Renal cortical epithelial cell (primary cell): ENCODE measurements at regions not wholly inside any gene's neighbourhood (a gene's known extent, or its start where the extent isn't known, plus 50 kb on each side); places are given as distances from the start of the nearest gene placed in this dataset.

Source experiments
- DNase-seq: peaks from one replicate; pipeline ENCODE4 v3.0.0-alpha.2; 2011; ENCODE audit warnings: low read depth

DNA sequence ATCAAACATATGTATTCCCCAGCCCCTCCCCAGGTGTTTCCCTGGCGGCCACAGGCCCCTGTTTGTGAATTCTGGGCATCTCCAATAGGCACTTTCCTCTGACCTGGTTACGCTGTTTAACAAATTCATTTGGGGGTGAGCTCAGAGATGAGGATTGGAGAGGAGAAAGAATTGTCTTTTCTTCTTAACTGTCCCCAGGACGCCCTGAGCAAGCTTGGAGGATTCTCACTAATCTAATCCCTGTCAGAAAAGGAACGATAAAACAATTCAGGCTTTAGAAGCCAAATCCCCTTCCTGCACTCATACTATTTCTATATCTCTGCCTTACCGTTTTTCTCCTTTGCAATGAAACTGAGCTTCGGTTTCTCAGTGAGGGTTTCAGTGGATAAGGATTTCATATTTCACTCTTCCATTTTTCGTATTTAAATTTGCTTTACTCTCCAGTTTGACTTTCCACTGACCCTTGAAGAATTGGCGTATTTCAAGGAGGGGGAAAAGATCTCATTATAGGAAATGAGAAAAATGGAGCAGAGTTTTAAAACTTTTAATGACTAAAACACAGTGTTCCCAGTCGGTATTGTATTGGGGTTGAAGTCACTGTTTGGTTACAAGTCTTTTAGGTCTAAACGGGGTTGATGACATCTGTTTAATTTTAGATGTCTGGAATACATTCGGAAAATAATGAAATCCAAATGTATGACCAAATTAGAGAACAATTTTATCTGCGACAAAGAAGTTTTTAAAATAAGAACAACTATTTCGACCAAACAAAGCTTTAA, 180.1 kb downstream of the MACROH2A1 start:
- no peak for DNase-seq

DNA sequence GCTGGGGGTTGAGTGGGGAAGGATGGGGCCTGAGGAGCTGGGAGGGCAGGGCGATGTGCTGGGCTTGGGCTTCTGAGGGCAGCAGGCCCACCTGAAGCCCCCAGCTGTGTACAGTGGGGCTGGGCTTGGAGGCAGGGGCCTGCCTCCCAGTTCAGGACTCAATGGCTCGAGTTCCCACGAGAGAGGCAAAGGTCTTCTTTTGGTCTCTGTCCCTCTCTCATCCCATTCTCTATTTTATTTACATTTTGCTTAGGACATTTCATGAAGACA, 180.6 kb downstream of the MACROH2A1 start:
- DNase-seq: no peak

DNA sequence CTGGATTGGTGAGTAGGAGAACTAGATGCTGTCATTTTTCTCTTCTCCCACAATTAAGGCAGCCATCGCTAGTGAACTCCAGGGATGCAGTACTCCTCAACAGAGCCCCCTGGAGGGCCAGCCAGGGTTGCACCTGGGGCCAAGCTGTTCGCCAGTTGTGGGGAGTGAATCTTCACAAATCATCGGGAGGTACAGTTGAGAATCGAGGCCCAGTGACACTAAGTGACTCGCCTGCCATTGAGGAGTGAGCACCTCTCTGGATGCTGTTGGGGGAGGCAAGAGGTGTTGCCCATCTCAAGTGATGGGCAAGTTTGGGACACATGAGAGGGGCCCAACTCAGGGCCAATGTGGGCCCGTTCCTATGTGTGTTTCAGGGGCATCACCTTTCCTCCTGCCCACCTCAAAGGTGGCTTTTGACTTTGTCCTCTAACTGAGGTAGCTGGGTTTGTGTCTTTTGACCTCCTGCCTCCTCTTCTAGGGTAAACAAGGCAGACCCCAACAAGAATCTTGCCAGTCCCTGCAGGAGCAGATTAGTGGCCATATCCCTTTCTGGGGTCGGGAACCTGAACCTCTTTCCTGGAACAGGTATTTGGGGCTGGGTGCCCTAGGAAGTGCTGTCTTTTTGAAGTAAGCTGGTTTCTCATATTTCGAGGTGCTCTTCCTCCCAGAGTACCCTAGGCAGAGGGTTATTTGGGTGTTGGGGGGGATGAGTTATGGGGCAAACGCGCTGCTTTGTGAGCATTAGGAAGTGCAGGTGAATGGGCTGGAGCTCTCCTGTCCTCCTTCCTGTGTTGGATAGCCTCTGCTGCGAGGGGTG, 181.2 kb downstream of the MACROH2A1 start:
- no peak for DNase-seq

DNA sequence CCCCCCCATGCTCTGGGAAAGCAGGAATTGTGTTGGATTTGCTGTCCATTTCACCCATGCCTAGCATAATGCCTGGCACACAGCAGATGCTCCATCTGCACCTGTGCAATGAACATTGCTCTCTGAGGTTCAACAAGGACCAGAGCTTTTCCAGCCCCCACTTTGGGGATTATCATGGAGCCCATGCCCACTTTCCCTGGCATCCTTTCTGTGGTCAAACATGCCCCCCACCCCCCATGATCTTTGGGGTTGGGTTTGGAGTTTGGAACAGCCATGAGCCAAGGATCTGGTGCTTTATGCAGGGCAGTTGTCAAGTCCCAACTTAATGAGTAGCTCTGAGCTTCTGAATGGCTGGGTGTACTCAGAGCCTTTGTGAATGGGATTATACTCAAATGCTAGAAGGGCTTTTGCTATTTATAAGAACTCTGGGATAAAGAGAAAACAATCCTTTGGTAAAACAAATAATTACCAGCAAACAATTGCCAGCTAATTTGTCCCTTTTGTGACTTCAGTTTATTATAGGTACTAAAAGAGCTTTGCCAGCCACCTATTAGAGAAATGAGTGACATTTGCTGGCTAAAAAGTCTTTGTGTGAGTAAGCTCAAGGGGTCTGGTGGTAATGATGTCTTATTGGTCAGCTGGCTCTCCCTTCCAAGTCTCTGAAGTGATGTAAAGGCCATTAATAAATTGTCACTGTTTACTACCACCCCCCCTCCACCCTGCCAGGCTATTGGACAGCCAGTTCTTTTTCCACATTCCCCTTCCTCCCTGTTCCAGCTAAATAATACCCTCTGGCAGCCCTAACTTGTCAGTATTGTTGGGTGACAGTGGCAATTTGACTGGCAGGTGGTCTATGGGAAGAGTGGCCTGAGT, 182.3 kb downstream of the MACROH2A1 start:
- no peak for DNase-seq

DNA sequence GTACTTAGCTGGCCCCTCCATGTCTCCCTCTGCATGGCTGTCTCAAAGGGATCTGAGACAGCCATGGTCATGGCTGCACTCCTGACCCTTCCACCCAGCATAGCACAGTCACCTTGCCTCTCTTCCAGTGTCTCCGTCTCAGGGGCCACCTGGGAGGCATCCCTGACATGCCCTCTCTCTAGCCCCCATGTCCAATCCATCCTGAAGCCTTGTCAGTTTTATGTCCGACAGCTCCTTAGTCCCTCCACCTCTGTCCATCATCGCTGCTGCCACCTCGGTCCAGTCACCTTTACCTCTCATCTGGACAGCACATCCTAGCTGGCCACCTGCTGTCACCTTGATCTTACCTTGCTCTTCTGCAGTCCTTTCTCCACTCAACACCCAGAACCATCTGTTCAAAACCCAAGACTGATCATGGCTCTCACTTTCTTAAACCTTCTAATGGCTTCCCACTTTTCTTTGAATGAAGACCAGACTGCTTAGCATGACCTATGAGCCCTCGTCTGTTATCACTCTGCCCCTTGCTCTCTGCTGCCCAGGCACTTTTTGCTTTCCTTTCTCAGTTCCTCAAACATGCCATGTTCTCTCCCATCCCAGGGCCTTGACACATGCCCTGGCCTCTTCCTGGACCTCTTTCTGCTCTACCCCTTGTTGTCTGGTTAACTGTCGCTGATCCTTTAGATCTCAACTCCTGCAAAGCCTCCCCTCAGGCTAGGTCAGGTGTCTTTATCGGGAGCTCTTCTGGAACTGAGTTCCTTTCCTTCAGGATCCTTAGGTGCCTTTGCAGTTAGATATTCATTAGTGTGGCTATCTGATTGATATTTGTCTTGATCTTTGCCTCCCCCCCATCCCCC, 181.8 kb upstream of the PITX1 start:
- DNase-seq: no peak

DNA sequence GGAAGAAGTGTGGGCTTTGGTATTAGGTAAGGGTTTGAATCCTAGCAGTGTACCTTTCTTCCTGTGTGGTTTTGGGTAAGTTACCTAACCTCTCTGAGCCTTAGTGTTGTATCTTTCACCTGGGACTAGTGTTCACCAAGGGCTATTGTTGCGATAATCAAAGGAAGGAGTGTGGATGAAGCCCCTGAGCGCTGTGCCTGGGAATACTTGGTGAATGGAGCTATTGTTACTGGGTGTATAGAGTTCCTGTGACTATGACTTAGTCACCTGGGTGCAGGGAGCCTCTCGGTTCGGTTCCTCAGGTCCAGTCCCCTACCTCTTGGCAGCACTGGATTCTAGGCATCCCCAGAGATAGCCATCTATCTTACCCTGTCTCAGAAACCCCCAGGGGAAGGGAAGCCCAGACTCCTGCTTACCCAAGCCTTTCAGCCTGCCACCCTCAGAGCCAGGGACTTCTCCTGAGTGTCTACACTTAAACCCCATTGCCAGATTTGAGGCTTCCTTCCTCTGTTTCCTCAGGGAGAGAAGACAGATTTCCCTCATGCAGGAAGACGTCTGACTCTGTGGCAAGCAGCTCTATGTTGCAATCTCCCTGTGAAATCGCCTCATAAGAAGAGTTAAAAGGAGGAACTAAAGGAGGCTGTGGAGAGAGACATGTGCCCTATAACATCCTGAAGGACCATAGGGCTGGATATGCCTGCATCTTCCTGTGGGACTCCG, 181.0 kb upstream of the PITX1 start:
- DNase-seq: no peak

DNA sequence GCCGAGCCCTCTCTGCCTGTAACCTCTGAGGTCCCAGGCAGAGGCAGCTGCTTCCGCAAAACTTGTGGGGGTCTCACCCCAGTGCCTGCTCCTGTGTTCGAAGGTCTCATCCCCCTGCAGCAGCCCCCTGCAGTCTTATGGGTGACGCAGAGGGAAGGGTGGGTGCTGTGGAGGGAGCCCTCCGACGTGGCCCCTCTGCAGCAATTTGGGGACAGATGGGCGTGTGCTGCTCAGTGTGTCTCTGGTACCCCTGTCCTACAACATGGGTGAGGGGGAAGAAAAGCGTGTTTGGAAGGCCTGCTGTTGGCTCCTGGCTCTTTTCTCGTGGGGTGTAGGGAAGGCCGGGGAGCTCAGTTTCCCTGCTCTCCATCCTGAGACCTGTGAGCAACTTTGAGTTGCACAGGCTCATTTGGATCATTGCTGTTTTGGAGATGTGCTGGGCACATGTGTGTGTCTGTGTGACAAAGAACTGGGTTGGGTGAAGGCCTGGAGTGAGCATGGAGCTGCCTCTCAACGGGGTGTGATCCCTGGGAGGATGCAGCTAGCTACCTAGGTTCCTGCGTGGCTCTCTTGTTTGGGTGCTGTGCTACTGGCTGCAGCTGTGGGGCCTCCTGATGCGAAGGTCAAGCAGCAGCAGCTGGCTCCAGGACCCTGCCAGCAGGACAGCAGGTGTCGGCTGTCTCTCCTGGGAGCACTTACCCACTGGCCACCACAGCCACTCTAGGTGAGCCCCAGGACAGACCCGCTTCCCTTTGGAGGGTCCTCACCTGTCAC, 179.6 kb upstream of the PITX1 start:
- no peak for DNase-seq

DNA sequence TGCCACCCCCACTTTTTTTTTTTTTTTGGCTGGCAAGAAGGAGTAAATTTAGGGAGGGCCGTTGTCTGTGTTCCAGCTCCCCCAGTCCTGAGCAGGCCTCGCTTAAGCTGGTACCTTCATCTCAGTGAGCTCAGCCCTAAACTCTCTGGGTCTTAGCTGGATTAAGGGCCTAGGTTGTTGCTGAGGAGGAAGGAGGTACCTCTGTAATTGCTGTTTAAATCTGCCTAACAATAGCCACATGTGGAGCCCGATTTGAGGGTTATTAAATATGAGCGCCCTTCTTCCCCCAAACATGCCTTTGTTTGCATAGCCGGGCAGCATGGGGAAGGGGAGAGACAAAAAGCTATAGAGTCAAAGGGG, 179.0 kb upstream of the PITX1 start:
- DNase-seq: no peak

DNA sequence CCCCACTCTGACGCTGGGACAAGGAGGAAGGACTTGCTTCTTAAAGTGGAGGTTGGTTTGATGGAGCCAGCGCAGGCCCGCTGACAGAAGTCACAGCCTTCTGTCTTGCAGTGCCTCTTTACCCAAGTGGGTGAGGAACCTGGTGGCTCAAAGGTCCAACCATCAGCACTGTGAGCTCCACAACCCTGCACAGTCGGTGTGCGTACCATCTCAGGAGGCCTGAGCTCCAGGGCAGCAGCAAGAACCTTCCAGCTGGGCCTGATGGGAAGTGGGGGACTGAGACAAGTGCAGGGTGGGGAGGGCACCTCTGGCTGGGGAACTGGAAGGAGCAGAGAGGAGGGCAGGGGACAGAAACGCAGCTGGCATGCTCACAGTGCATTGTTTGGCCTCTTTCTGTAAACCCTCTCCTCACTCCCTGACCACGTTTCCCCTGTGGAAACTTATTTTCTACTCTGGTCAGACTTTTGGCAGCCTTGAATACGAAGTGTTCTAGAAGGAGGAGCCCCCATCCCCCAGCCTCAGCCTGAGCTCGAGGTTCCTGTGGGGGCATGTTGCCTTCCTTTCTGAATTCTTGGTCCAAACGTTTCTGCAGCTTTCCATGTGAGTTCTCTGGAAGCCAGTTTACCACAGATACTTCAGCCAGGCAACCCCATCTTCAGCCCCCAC, 178.5 kb upstream of the PITX1 start:
- DNase-seq: no peak

DNA sequence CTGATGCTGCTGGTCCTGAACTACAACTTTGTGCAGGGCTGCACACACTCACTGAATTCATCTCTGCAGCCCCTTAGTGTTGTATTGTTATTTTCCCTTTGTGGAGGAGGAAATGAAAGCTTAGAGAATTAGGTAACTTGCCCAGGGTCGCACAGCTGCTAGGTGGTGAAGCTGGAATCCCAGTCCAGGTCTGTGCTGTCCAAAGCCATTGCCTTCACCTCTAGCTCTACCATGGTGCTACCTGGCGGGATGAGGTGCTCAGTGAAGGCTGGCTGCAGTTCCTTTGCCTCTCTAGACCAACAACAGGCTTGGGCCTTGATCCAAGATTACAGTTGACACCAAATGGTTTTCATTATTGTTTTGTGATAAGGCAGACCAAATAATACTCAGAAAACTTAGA, 177.8 kb upstream of the PITX1 start:
- DNase-seq: no peak

DNA sequence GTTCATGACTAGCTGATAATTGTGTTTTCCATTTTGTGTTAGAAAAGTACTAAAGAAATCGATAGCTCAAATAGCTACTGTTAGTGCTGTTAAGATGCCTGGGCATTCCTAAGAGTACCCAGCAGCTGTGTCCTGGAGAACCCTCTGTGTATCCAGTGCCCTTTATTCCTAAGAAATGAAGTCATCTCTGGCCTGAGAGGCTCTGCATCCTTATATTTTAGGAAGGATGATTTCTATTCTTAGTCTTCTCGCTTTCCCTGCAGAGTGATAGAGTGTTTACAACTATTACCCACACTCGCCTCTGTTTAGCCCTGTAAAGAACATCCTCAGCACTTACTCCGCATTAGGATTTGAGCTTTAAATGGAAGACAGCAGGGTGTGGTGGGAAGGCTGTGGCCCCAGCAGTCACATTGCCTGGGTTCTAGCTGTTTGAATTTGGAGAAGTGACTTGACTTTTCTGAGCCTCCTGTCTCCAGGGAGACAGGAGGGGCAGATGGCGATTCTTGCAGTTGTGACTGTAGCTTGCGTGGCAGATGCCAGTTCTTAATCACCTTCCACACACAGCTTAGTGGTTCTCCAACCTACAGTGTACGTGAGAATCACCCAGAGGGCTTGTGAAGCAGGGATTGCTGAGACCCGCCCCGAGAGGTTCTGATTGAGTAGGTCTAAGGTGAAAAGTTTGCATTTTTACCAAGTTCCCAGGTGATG, 177.2 kb upstream of the PITX1 start:
- DNase-seq: no peak

DNA sequence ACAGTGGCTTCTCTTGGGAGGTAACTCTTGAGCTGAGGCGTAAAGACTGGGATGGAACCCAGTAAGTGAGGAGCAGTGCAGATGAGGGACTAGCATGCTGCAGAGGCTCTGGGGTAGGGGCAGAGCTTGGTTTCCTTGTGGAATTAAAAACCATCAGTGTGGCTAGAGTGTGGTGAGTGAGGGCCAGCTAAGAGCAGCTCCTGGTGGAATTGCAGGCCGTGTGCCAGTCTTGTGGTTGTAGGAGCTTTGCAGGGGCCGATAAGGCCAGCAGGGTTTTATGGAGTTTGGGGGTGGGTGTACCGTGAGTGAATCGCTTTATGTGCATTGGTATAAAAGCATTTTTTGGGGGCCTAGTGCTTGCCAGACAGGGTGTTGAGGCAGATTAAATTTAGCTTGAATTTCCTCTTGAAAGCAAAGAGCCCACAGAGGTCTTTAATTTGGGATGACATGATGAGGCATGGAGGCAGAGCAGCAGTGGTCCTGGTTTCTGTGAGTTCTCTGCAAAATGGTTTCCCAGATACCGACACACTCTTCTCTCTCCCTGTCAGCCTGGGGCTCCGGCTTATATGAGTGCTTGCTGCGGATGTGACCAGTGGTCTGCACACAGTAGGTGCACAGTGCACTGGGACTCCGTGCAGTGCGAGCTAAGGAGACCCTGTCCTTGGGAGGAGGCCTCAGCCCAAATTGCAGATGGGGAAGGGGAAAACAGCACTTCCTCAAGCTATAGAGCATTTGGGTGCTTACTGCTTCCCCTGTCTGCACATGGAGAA, 176.4 kb upstream of the PITX1 start:
- no peak for DNase-seq

DNA sequence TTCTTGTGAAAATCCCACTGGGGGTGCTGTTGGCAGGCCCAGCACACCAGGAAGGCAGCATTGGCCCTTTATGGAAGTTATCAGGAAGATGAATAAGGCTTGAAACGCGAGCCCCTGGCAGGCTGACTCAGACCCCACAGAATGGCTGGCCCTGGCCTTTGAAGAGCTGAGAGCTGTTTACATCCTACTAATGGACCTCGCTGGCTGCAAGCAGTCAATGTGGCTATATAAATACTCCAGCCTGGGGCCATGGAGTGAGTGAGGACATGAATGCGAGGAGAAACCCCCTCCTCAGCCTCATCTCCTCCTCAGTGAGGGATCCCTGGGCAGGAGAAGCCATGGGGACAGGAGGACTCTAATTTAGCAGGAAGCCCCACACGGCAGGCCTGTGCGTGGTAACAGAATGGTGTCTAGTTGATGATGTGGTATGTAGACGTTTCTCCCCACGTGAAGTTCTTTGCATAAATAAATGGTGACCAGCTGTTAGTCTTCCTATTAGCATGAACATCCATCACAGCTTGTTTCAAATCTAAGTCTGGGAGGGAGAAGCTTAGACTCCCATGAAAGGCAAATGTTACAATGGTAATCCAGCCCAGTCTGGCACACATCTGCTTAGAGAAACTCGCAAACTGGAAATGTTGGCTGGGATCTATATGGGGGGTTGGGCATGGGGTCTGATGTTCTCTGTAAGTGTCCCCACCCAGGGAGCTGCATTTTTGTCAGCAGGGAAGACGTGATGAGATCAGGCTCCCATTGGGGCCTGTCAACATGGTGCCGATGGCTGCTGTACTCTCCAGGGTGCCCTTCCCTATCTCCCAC, 175.1 kb upstream of the PITX1 start:
- peak; percentile 79 for DNase-seq

DNA sequence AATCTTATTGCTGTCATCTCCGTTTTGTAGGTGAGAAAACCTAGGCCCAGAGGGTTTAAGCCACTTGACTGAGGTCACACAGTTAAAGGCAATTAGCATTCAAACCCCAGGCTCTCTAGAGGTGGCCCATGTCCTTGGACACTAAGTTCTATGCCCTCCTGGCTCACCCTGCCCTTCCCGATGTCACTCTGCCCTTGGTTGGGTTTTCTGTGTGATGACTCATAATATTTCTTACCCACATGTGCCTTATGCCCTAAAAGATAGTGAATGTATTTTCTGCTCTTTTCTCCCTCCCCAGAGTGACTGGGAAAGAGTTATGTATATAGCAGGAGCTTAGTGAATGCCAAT, 174.5 kb upstream of the PITX1 start:
- no peak for DNase-seq

DNA sequence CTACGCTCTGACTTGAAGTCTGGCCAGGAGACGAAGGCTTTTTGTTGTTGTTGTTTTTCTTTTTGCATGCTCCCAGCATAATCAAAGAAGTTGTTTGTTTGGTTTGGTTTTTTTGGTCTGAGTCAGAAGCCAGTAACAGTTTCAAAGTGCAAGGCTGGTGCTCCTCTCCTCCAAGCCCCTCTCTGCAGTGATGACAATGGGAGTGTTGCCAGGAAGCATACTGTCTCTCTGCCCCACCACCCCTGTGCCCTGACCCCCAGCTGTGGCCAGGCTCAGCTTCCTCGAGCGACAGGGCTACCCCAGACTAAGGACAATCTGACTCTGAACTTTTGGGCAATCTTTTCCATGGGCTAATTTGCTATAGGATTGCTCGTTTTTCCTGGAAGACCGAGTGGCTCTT, 173.8 kb upstream of the PITX1 start:
- DNase-seq: no peak

DNA sequence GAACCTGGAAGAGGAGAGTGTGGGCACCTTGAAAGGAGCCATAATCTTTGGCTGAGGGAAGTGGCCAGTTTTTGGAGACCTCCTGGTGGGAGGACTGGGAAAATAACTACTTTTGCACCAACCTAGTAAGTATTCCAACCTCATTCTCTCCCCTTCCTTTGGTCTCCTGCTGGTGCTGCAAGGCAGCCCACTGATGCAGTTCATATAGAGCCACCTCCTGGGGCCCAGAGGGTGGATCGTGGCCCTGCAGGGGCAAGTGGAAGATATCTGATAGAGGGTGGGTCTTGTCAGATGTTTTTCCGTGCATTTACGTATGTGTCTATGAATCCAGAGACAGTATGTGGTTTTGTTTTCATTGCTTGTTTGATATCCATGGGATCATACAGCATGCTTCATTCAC, 172.8 kb upstream of the PITX1 start:
- DNase-seq: no peak

DNA sequence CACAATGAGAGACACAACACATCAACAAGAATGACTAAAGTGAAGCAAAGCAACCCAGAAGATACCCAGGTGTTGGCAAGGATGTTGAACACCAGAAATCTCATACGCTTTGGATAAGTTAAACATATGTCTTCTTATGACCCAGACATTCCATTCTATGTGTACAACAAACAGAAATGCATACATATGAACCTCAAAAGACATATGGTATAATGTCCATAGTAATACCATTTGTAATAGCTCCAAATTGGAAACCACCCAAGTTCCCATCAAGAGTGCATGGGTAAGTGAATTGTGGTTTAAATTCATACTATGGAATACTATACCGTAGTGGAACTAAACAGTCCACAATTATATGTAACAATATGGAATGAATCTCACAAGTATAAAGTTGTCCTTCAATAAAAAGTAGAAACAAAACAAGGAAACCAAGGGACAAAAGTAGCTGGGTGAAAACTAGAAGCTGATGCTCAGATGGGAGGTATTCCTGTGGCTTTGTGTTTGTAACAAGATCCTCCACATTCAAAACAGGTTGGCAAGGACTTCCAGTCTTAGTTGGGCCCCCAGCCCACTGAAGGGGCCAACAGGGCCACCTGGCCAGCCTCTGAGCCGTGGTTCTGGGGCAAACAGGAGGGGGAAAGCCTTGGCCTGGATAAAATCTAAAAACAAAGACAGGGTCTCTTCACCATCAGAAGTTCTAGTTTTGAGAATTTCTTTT, 171.8 kb upstream of the PITX1 start:
- no peak for DNase-seq
